ENCODE measurements at regions not wholly inside any gene's neighbourhood (a gene's known extent, or its start where the extent isn't known, plus 50 kb on each side); places are given as distances from the start of the nearest gene placed in this dataset.

DNA sequence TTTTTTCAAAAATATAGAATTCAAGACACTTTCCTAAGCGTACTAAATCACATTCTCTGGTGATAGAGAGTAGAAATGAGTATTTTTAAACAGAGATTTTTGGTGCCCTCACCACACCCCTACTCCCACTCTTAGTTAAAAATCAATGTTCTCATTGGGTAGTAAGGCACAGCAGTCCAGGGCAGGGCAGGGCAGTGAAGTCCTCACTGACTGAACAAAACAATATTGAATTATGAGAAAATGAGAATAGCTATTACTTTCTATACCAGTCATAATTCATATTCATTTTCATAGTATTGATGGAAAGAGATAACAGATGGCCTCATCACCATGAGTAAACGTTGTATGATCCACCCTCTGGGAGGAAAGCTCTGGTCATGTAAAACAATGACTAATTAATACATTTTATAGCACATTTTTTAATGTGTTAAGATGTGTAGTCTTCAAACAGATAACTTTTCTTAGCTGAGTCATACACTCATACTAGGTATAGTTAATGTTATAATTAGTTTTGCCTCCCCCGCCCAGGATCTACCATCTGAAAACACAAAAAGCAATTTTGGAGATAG, 686.1 kb downstream of the KCNJ3 start:
- TF ChIP-seq EMX1 (CRISPR knock-in tag; IDR thresholded peaks at IDR 0.05): no peak
- TF ChIP-seq ZNF317 (CRISPR knock-in tag; IDR thresholded peaks at IDR 0.05; ENCODE audit: borderline replicate concordance, low read depth): no peak
